ENCODE measurements at regions not wholly inside any gene's neighbourhood (a gene's known extent, or its start where the extent isn't known, plus 50 kb on each side); places are given as distances from the start of the nearest gene placed in this dataset.

DNA sequence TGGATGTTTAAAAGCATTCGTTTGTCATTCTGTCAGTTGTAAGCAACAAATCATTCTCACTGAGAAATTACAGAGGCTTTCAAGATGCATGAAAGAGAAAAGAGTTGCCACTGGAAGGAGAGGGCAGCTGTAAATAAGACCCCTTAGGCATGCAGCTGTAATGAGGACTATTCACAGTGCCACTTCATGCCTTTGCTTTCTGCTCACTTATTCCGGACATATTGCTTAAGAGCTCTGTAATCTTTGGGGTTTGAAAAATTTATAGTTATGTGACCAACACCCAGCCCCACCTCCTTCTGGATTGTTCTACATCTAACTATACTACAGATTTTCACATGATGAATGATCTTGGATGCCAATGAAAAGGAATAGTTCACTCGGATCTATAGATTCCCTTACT is 194.8 kb upstream of the DCN start:
- H3K4me1 Mint-ChIP-seq (ENCODE audit: low read depth), result peaks cover 36% of the 10 kb centered on the region
- H3K36me3 Mint-ChIP-seq (ENCODE audit: low read depth), result no peaks in the 10 kb centered on the region
- no peak overlapping the region for H3K4me3 Mint-ChIP-seq (ENCODE audit: unreplicated experiment)
- TF ChIP-seq, protein P1, sequence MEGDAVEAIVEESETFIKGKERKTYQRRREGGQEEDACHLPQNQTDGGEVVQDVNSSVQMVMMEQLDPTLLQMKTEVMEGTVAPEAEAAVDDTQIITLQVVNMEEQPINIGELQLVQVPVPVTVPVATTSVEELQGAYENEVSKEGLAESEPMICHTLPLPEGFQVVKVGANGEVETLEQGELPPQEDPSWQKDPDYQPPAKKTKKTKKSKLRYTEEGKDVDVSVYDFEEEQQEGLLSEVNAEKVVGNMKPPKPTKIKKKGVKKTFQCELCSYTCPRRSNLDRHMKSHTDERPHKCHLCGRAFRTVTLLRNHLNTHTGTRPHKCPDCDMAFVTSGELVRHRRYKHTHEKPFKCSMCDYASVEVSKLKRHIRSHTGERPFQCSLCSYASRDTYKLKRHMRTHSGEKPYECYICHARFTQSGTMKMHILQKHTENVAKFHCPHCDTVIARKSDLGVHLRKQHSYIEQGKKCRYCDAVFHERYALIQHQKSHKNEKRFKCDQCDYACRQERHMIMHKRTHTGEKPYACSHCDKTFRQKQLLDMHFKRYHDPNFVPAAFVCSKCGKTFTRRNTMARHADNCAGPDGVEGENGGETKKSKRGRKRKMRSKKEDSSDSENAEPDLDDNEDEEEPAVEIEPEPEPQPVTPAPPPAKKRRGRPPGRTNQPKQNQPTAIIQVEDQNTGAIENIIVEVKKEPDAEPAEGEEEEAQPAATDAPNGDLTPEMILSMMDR (IDR thresholded peaks at IDR 0.05), result no peak
- peak overlapping the region; percentile 53 for H3K27ac Mint-ChIP-seq (ENCODE audit: unreplicated experiment)
- H3K9me3 Mint-ChIP-seq (ENCODE audit: low read depth), result peaks cover 7% of the 10 kb centered on the region
- no peaks in the 10 kb centered on the region for H3K27me3 Mint-ChIP-seq (ENCODE audit: low read depth)
- no peak for DNase-seq (ENCODE audit: low spot score)

- Mint-ChIP-seq H3K27me3 (ENCODE audit: low read depth) (no peaks in the 10 kb centered on the region), H3K36me3 (ENCODE audit: low read depth) (no peaks in the 10 kb centered on the region), H3K4me3 (ENCODE audit: unreplicated experiment) (no peak overlapping the region), H3K9me3 (ENCODE audit: low read depth) (peaks cover 7% of the 10 kb centered on the region), H3K27ac (ENCODE audit: unreplicated experiment) (no peak overlapping the region), H3K4me1 (ENCODE audit: low read depth) (peaks cover 6% of the 10 kb centered on the region)
- TF ChIP-seq, protein P1 (IDR thresholded peaks at IDR 0.05), result no peak
- no peak for DNase-seq (ENCODE audit: low spot score)
These were observed 190.5 kb upstream of the DCN start for GRCh38 chr12:91373086-91373485.

- Mint-ChIP-seq H3K36me3 (ENCODE audit: low read depth) (no peaks in the 10 kb centered on the region), H3K27ac (ENCODE audit: unreplicated experiment) (no peak overlapping the region), H3K9me3 (ENCODE audit: low read depth) (no peaks in the 10 kb centered on the region), H3K4me3 (ENCODE audit: unreplicated experiment) (no peak overlapping the region), H3K4me1 (ENCODE audit: low read depth) (no peaks in the 10 kb centered on the region), H3K27me3 (ENCODE audit: low read depth) (no peaks in the 10 kb centered on the region)
- no peak for DNase-seq (ENCODE audit: low spot score)
- TF ChIP-seq, protein P1 (IDR thresholded peaks at IDR 0.05), result no peak
These were observed 187.7 kb upstream of the DCN start for GRCh38 chr12:91370086-91370868.

DNA sequence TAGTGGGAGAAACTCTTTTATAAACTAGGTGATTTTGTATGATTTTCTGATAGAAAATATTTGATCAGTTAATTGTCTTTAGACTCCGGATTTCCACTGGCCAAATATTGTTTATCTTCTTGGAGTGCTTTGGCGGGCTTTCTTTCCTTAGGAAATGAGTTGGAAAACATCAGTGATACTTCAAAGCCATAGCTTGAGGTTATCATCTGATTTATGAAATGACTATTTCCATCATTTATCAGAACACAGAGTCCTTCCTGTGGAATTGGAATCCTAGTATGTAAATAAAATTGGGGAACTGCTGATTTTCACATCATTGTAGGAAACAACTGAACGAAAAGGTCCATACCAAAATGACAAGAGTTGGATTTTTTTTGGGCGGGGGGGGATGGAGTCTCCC is 186.0 kb upstream of the DCN start:
- Mint-ChIP-seq H3K36me3 (ENCODE audit: low read depth) (no peaks in the 10 kb centered on the region), H3K27ac (ENCODE audit: unreplicated experiment) (no peak overlapping the region)
- DNase-seq (ENCODE audit: low spot score), result no peak

DNA sequence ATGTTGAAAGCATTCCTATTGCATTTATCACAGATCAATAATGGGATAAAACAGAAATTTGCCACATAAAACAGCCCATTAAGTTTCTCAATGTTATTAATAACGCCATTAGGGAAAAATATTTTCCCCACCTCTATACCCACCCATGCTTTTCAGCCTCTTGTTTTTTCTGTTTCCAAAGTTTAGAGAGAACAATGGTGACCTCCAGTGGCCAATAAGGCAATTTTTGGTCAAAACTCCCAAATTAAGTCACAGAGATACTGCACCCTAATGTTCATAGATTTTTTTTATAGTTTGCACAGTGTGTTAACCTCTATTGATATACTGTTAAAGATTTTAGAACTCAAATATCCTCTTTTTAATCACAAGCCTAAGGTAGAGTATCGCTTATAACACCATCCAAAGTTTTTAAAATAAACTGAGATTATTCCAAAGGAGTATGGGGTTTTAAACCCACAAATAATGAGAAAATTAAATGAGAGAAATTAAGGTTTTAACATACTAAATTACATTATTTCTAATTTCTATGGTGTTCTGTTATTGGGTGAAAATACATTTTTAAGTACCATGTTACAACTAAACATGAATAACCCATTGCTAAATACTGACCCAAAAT is 184.7 kb upstream of the DCN start:
- DNase-seq (ENCODE audit: low spot score), result no peak
- Mint-ChIP-seq H3K4me3 (ENCODE audit: unreplicated experiment) (no peak overlapping the region), H3K9me3 (ENCODE audit: low read depth) (no peaks in the 10 kb centered on the region), H3K27ac (ENCODE audit: unreplicated experiment) (no peak overlapping the region), H3K4me1 (ENCODE audit: low read depth) (peaks cover 1% of the 10 kb centered on the region), H3K27me3 (ENCODE audit: low read depth) (no peaks in the 10 kb centered on the region), H3K36me3 (ENCODE audit: low read depth) (no peaks in the 10 kb centered on the region)
- TF ChIP-seq, protein P1 (IDR thresholded peaks at IDR 0.05), result peak; percentile 87

More for the DNA sequence above, 186.0 kb upstream of the DCN start:
- Mint-ChIP-seq H3K4me3 (ENCODE audit: unreplicated experiment) (no peak overlapping the region), H3K27me3 (ENCODE audit: low read depth) (no peaks in the 10 kb centered on the region), H3K9me3 (ENCODE audit: low read depth) (no peaks in the 10 kb centered on the region), H3K4me1 (ENCODE audit: low read depth) (no peaks in the 10 kb centered on the region)
- TF ChIP-seq, protein P1 (IDR thresholded peaks at IDR 0.05), result no peak
